ENCODE measurements at regions not wholly inside any gene's neighbourhood (a gene's known extent, or its start where the extent isn't known, plus 50 kb on each side); places are given as distances from the start of the nearest gene placed in this dataset.
"Not testable (repeated sequence)": the region's sequence is repeated elsewhere in the genome, so short reads cannot be mapped to it uniquely, and the experiment has no call there.

- H3K27ac Mint-ChIP-seq (ENCODE audit: unreplicated experiment), result no peak overlapping the region
- no peak for DNase-seq
- no peak overlapping the region for H3K4me3 Mint-ChIP-seq (ENCODE audit: unreplicated experiment)
- peaks cover 4% of the 10 kb centered on the region for H3K27me3 Mint-ChIP-seq (ENCODE audit: unreplicated experiment)
- no peaks in the 10 kb centered on the region for H3K4me1 Mint-ChIP-seq (ENCODE audit: low read depth, unreplicated experiment)
- peaks cover 6% of the 10 kb centered on the region for H3K9me3 Mint-ChIP-seq (ENCODE audit: unreplicated experiment)
- TF ChIP-seq CTCF (IDR thresholded peaks at IDR 0.05; ENCODE audit: partially characterized antibody, unreplicated experiment), result no peak
- H3K36me3 Mint-ChIP-seq (ENCODE audit: unreplicated experiment), result peaks cover 2% of the 10 kb centered on the region
Measured at GRCh38 chr2:160596441-160596840, 102.8 kb upstream of the RBMS1 start.

GRCh38 chr2:160600437-160600836 lies 106.8 kb upstream of the RBMS1 start:
- H3K27me3 Mint-ChIP-seq (ENCODE audit: unreplicated experiment); H3K9me3 Mint-ChIP-seq (ENCODE audit: unreplicated experiment); DNase-seq; H3K4me3 Mint-ChIP-seq (ENCODE audit: unreplicated experiment); H3K27ac Mint-ChIP-seq (ENCODE audit: unreplicated experiment); H3K4me1 Mint-ChIP-seq (ENCODE audit: low read depth, unreplicated experiment); H3K36me3 Mint-ChIP-seq (ENCODE audit: unreplicated experiment): not testable (repeated sequence)

- no peak for DNase-seq
- TF ChIP-seq CTCF (IDR thresholded peaks at IDR 0.05; ENCODE audit: partially characterized antibody, unreplicated experiment), result no peak
- Mint-ChIP-seq H3K27me3 (ENCODE audit: unreplicated experiment) (no peaks in the 10 kb centered on the region), H3K4me3 (ENCODE audit: unreplicated experiment) (no peak overlapping the region), H3K27ac (ENCODE audit: unreplicated experiment) (no peak overlapping the region), H3K4me1 (ENCODE audit: low read depth, unreplicated experiment) (no peaks in the 10 kb centered on the region), H3K36me3 (ENCODE audit: unreplicated experiment) (no peaks in the 10 kb centered on the region), H3K9me3 (ENCODE audit: unreplicated experiment) (peaks cover under 1% of the 10 kb centered on the region)
Measured at GRCh38 chr2:160602073-160602472, 108.5 kb upstream of the RBMS1 start.

GRCh38 chr2:160603771-160604510 lies 110.3 kb upstream of the RBMS1 start:
- Mint-ChIP-seq H3K27ac (ENCODE audit: unreplicated experiment) (no peak overlapping the region), H3K27me3 (ENCODE audit: unreplicated experiment) (no peaks in the 10 kb centered on the region), H3K9me3 (ENCODE audit: unreplicated experiment) (no peaks in the 10 kb centered on the region), H3K36me3 (ENCODE audit: unreplicated experiment) (no peaks in the 10 kb centered on the region), H3K4me3 (ENCODE audit: unreplicated experiment) (no peak overlapping the region), H3K4me1 (ENCODE audit: low read depth, unreplicated experiment) (no peaks in the 10 kb centered on the region)
- no peak for TF ChIP-seq CTCF (IDR thresholded peaks at IDR 0.05; ENCODE audit: partially characterized antibody, unreplicated experiment)
- no peak for DNase-seq

GRCh38 chr2:160606341-160606740 lies 112.7 kb upstream of the RBMS1 start:
- H3K27me3 Mint-ChIP-seq (ENCODE audit: unreplicated experiment), result no peaks in the 10 kb centered on the region
- H3K27ac Mint-ChIP-seq (ENCODE audit: unreplicated experiment), result no peak overlapping the region
- H3K9me3 Mint-ChIP-seq (ENCODE audit: unreplicated experiment), result no peaks in the 10 kb centered on the region
- H3K4me3 Mint-ChIP-seq (ENCODE audit: unreplicated experiment), result no peak overlapping the region
- H3K36me3 Mint-ChIP-seq (ENCODE audit: unreplicated experiment), result no peaks in the 10 kb centered on the region
- no peak for DNase-seq
- no peaks in the 10 kb centered on the region for H3K4me1 Mint-ChIP-seq (ENCODE audit: low read depth, unreplicated experiment)
- no peak for TF ChIP-seq CTCF (IDR thresholded peaks at IDR 0.05; ENCODE audit: partially characterized antibody, unreplicated experiment)

Measured in glutamatergic neuron (in vitro differentiated cells).